CD4-positive, alpha-beta T cell treated with Interleukin-15 for 1 hour (primary cell): ENCODE measurements at regions not wholly inside any gene's neighbourhood (a gene's known extent, or its start where the extent isn't known, plus 50 kb on each side); places are given as distances from the start of the nearest gene placed in this dataset.
"Not testable (repeated sequence)": the region's sequence is repeated elsewhere in the genome, so short reads cannot be mapped to it uniquely, and the experiment has no call there.

Source experiments
- DNase-seq: peaks from one replicate; pipeline ENCODE4 v3.0.0-alpha.2; 2020

DNA sequence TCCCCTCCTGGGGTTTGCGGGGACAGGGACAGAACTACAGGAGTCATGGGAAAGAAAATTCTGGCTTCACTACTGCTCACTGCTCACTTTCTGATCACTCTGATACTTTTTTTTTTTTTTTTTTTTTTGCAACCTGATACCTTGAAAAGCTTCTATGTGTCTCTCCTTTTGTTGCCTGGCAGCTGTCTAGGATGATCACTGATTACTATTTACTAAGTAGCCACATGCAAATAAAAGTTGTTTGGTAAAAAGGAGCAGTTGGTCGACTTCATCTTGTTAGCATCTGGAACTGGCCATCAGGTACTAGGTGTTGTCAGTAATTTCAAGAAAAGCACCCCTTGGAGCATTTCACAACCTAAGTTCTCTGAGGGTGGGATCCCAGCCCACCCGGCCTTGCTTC, 74.9 kb upstream of the MTLN start:
- not testable (repeated sequence) for DNase-seq

GRCh38 chr2:110285002-110285401, 72.7 kb upstream of the MTLN start:
- not testable (repeated sequence) for DNase-seq

DNA sequence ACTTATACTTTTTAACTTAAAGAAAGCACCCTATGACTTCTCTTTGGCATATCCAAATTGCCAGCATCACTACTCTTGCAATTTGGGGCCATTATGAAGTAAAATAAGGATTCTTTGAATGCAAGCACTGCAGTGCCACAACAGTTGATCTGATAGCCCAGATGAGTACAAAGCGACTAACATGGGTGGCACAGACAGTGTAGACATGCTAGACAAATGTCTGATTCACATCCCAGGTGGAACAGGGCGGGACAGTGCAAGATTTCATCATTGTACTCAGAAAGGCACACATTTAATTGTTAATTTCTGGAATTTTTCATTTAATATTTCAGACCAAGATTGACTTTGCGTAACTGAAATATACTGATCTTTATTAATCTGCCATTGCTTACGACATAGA, 68.5 kb upstream of the MTLN start:
- DNase-seq = not testable (repeated sequence)

GRCh38 chr2:110277054-110277453, 64.7 kb upstream of the MTLN start:
- DNase-seq = not testable (repeated sequence)

GRCh38 chr2:110276092-110276491, 63.7 kb upstream of the MTLN start:
- DNase-seq = not testable (repeated sequence)

DNA sequence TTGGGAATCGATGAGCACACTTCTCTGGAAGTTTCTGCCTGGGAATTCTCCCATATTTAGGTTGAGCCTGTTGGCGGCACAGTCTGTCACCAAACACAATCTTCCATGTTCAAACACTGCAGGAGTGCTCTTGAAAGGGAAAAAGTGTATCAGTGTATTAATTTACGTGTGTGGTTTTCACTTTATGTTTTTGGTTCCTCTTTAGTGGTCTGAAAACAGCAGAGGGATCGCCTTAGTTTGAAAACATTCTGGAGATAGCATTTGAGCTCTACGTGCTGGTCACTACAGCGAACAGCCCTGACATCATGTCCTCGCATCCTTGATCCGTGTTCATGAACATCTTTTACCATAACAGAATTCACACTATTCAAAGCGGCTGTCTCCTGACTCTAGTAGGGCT, 57.3 kb upstream of the MTLN start:
- not testable (repeated sequence) for DNase-seq

- DNase-seq = not testable (repeated sequence)
These were observed 55.6 kb upstream of the MTLN start for GRCh38 chr2:110267828-110268407.

- not testable (repeated sequence) for DNase-seq
These were observed 52.5 kb upstream of the MTLN start for GRCh38 chr2:110264804-110265203.

- DNase-seq = not testable (repeated sequence)
These were observed 51.8 kb upstream of the MTLN start for GRCh38 chr2:110264076-110264681.

DNA sequence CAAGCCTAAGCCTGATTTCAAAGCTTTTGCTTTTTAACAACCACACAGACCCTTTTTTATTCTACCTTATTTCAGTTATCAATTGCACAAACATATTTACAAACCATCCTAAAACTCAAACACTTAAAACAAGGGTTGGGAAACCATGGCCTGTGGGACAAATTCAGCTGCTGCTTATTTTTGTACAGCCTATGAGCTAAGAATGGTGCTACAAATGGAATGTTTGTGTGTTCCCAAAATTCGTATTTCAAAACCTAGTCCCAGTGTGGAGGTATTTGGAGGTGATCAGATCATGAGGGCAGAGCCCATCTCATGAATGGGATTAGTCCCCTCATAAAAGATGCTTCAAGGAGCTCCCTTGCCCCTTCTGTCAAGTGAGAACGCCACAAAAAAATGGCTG, 51.1 kb upstream of the MTLN start:
- not testable (repeated sequence) for DNase-seq
